ENCODE measurements at regions not wholly inside any gene's neighbourhood (a gene's known extent, or its start where the extent isn't known, plus 50 kb on each side); places are given as distances from the start of the nearest gene placed in this dataset.

- no peak for TF ChIP-seq CTCF (IDR thresholded peaks at IDR 0.05)
- no peak for TF ChIP-seq POLR2A (IDR thresholded peaks at IDR 0.05)
- no peak for TF ChIP-seq EP300 (IDR thresholded peaks at IDR 0.05)
Measured at GRCh38 chr13:86318450-86318849, 519.2 kb upstream of the SLITRK6 start.

All from ovary (tissue), 3 donors.